HEK293T (cell line): ENCODE measurements at regions not wholly inside any gene's neighbourhood (a gene's known extent, or its start where the extent isn't known, plus 50 kb on each side); places are given as distances from the start of the nearest gene placed in this dataset.

Experiments
- BHLHE40 ChIP-seq: fragments of 450-650 bp; IDR thresholded peaks from 2 replicates; pipeline ENCODE4 v1.6.1; 2016; ENCODE audit warnings: mild to moderate bottlenecking, moderate library complexity, borderline replicate concordance
- CTBP1 ChIP-seq: fragments of 450-650 bp; IDR thresholded peaks from 2 replicates; pipeline ENCODE4 v1.6.1; 2016; ENCODE audit warnings: borderline replicate concordance
- ELF4 ChIP-seq: fragments of 450-650 bp; IDR thresholded peaks from 2 replicates; pipeline ENCODE4 v1.6.1; 2017; ENCODE audit warnings: antibody characterized with exemption
- FOXA1 ChIP-seq: fragments of 450-650 bp; IDR thresholded peaks from 2 replicates; pipeline ENCODE4 v1.6.1; 2016; ENCODE audit warnings: mild to moderate bottlenecking
- FOXK2 ChIP-seq: fragments of 450-650 bp; IDR thresholded peaks from 2 replicates; pipeline ENCODE4 v1.6.1; 2016; ENCODE audit warnings: mild to moderate bottlenecking
- FOXM1 ChIP-seq: fragments of 450-650 bp; IDR thresholded peaks from 2 replicates; pipeline ENCODE4 v1.6.1; 2017; ENCODE audit warnings: mild to moderate bottlenecking, borderline replicate concordance
- L3MBTL2 ChIP-seq: fragments of 450-650 bp; conservative IDR thresholded peaks from 2 replicates; pipeline ENCODE4 v1.6.1; 2016; ENCODE audit warnings: mild to moderate bottlenecking
- LEF1 ChIP-seq: fragments of 450-650 bp; IDR thresholded peaks from 2 replicates; pipeline ENCODE4 v1.6.1; 2017; ENCODE audit warnings: mild to moderate bottlenecking, borderline replicate concordance
- NFRKB ChIP-seq: fragments of 450-650 bp; IDR thresholded peaks from 2 replicates; pipeline ENCODE4 v1.6.1; 2016; ENCODE audit warnings: mild to moderate bottlenecking, moderate library complexity
- SP1 ChIP-seq: fragments of 450-650 bp; IDR thresholded peaks from 2 replicates; pipeline ENCODE4 v1.6.1; 2017
- SUZ12 ChIP-seq: fragments of 450-650 bp; IDR thresholded peaks from 2 replicates; pipeline ENCODE4 v1.6.1; 2016; ENCODE audit warnings: mild to moderate bottlenecking
- TARDBP ChIP-seq: fragments of 450-650 bp; IDR thresholded peaks from 2 replicates; pipeline ENCODE4 v1.6.1; 2016
- ZNF384 ChIP-seq: fragments of 450-650 bp; IDR thresholded peaks from 2 replicates; pipeline ENCODE4 v1.6.1; 2016
- TF ChIP-seq, protein P1 (sequence below): fragments of 450-650 bp; IDR thresholded peaks from 2 replicates; pipeline ENCODE4 v1.6.1; 2016

DNA sequence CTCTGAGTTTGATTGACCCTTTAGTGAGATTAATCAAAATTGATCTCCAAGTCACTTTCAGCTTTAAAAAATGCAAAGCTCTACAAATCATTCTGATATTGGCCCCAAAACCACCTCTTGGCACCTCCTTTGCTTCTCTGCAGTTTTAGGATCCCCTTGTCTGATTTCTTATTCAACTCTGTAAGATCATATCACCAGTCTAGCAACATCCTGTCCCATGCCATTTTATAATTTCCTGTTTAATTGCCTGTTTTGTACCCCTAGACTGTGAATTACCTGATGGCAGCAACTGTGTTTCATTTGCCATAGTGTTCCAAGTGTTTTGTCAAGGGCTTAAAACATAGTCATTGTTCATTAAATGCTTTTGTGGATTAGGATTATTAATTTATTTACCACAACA is 406.3 kb upstream of the TRIB2 start:
- no peak for TF ChIP-seq CTBP1
- no peak for TF ChIP-seq NFRKB
- TF ChIP-seq, protein P1, sequence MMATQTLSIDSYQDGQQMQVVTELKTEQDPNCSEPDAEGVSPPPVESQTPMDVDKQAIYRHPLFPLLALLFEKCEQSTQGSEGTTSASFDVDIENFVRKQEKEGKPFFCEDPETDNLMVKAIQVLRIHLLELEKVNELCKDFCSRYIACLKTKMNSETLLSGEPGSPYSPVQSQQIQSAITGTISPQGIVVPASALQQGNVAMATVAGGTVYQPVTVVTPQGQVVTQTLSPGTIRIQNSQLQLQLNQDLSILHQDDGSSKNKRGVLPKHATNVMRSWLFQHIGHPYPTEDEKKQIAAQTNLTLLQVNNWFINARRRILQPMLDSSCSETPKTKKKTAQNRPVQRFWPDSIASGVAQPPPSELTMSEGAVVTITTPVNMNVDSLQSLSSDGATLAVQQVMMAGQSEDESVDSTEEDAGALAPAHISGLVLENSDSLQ = no peak
- TF ChIP-seq LEF1 = no peak
- no peak for TF ChIP-seq TARDBP
- no peak for TF ChIP-seq SUZ12
- no peak for TF ChIP-seq ZNF384
- no peak for TF ChIP-seq FOXM1
- TF ChIP-seq FOXA1 = no peak
- TF ChIP-seq ELF4 = no peak
- TF ChIP-seq FOXK2 = no peak
- TF ChIP-seq L3MBTL2 = no peak
- TF ChIP-seq SP1 = no peak
- no peak for TF ChIP-seq BHLHE40
